AG08395 (cell line): ENCODE measurements at regions not wholly inside any gene's neighbourhood (a gene's known extent, or its start where the extent isn't known, plus 50 kb on each side); places are given as distances from the start of the nearest gene placed in this dataset.

Experiments used
- DNase-seq: peaks from one replicate; pipeline ENCODE4 v3.0.0; 2012; ENCODE audit warnings: mixed read lengths, low spot score

GRCh38 chr5:77157732-77158532, 52.5 kb upstream of the PDE8B start:
- DNase-seq = no peak

GRCh38 chr5:77156379-77156778, 54.1 kb upstream of the PDE8B start:
- DNase-seq = no peak

GRCh38 chr5:77155179-77155785, 55.2 kb upstream of the PDE8B start:
- DNase-seq = no peak

- DNase-seq = no peak
These were observed 58.0 kb upstream of the PDE8B start for GRCh38 chr5:77152441-77152840.

GRCh38 chr5:77151501-77151900, 59.0 kb upstream of the PDE8B start:
- no peak for DNase-seq

GRCh38 chr5:77146896-77147295, 59.8 kb upstream of the ZBED3 start:
- no peak for DNase-seq

GRCh38 chr5:77145666-77146065, 58.6 kb upstream of the ZBED3 start:
- peak; percentile 50 for DNase-seq

GRCh38 chr5:77144837-77145139, 57.7 kb upstream of the ZBED3 start:
- DNase-seq = no peak

- peak; percentile 76 for DNase-seq
These were observed 57.1 kb upstream of the ZBED3 start for GRCh38 chr5:77143998-77144836.

- no peak for DNase-seq
These were observed 53.3 kb upstream of the ZBED3 start for GRCh38 chr5:77140350-77140749.

- peak; percentile 20 for DNase-seq
These were observed 51.9 kb upstream of the ZBED3 start for GRCh38 chr5:77139001-77139400.
